ENCODE measurements at regions not wholly inside any gene's neighbourhood (a gene's known extent, or its start where the extent isn't known, plus 50 kb on each side); places are given as distances from the start of the nearest gene placed in this dataset.

DNA sequence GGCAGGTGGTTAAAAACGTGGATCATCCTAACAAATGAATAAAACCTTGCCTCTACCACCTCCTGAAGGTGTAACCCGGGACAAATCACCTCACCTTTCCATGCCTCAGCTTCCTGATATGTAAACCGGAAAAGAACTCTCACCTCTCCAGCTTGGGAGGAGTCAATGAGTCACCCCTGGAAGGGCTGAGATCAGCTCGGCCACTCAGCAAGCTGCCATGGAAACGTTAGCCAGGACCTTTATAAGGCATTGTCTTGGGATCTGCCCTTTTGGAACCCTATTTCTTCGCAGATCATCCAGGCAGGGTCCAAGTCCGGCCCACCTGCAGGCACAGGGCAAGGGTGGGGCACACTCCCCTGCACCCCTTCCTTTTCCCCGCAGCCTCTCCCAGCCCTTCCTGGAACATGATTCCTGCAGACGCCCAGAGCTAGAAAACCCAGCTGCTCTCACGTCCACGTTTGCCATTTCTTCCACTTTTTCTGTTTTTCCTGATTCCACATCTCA lies 81.6 kb upstream of the PFKP start:
- peak; percentile 72 for DNase-seq
- in situ Hi-C loops (cut with HindIII; ENCODE audit: low pct_ligation_motif_present, low pct_unique_long_range_greater_than_20kb, low sequenced_read_pairs) = no loop called here

- DNase-seq = no peak
- in situ Hi-C loops (cut with HindIII; ENCODE audit: low pct_ligation_motif_present, low pct_unique_long_range_greater_than_20kb, low sequenced_read_pairs) = no loop called here
Measured at GRCh38 chr10:2984682-2985081, 82.7 kb upstream of the PFKP start.

- DNase-seq = no peak
- in situ Hi-C loops (cut with HindIII; ENCODE audit: low pct_ligation_motif_present, low pct_unique_long_range_greater_than_20kb, low sequenced_read_pairs) = no loop called here
Measured at GRCh38 chr10:2982146-2982545, 85.2 kb upstream of the PFKP start.

- in situ Hi-C loops (cut with HindIII; ENCODE audit: low pct_ligation_motif_present, low pct_unique_long_range_greater_than_20kb, low sequenced_read_pairs) = no loop called here
- DNase-seq = no peak
Measured at GRCh38 chr10:2981361-2981801, 86.0 kb upstream of the PFKP start.

GRCh38 chr10:2980791-2981360 lies 86.5 kb upstream of the PFKP start:
- peak; percentile 4 for DNase-seq
- in situ Hi-C loops (cut with HindIII; ENCODE audit: low pct_ligation_motif_present, low pct_unique_long_range_greater_than_20kb, low sequenced_read_pairs) = no loop called here

GRCh38 chr10:2980116-2980515 lies 87.2 kb upstream of the PFKP start:
- DNase-seq = no peak
- in situ Hi-C loops (cut with HindIII; ENCODE audit: low pct_ligation_motif_present, low pct_unique_long_range_greater_than_20kb, low sequenced_read_pairs) = no loop called here

DNA sequence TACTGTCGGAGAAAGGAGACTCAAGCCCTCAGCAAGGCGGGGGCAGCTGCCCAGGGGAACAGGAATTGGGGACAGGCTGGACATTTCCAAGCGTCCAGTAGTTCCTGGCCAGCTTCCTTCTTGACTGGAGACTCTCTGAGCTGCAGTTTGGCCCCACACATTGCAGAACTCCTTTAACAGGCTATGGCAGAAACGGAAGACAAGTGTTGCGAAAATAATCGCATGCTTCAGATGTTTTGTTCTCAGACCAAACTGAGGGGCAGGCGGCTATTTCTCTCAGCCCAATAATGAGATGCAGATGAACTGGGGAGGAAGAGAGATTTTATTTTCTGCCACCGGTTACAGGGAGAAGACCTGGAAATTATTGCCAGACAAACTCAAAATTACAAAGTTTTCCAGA lies 88.0 kb upstream of the PFKP start:
- in situ Hi-C loops (cut with HindIII; ENCODE audit: low pct_ligation_motif_present, low pct_unique_long_range_greater_than_20kb, low sequenced_read_pairs) = no loop called here

DNA sequence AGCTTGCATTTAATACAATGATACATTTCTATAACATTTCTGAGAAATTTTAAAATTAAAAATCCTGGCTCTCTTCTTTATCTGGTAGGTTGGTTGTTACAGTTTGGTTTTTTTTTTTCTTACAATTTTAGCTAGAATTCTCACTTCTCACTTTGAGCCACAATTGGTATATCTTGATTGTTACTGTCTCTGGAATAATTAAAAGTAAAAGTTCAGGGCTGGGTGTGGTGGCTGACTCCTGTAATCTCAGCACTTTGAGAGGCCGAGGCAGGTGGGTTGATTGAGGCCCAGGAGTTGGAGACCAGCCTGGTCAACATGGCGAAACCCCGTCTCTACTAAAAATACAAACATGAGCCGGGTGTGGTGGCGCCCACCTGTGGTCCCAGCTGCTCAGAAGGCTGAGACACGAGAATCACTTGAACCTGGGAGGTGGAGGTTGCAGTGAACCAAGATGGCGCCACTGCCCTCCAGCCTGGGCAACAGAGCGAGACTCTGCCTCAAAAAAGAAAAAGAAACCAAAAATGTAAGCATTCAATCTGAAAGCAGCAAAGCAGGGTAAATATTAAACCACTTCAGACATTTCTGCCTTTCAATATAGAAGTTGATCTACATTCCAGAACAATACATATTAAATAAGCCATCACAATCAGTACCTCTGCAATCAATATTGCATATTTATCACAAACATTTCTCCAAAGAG lies 88.6 kb upstream of the PFKP start:
- no peak for DNase-seq
- in situ Hi-C loops (cut with HindIII; ENCODE audit: low pct_ligation_motif_present, low pct_unique_long_range_greater_than_20kb, low sequenced_read_pairs) = no loop called here

More for the DNA sequence above, 88.0 kb upstream of the PFKP start:
- no peak for DNase-seq

- in situ Hi-C loops (cut with HindIII; ENCODE audit: low pct_ligation_motif_present, low pct_unique_long_range_greater_than_20kb, low sequenced_read_pairs) = no loop called here
- peak; percentile 68 for DNase-seq
Measured at GRCh38 chr10:2978111-2978510, 89.2 kb upstream of the PFKP start.

- no peak for DNase-seq
- in situ Hi-C loops (cut with HindIII; ENCODE audit: low pct_ligation_motif_present, low pct_unique_long_range_greater_than_20kb, low sequenced_read_pairs) = no loop called here
Measured at GRCh38 chr10:2974503-2975207, 92.7 kb upstream of the PFKP start.

GRCh38 chr10:2974083-2974482 lies 93.3 kb upstream of the PFKP start:
- in situ Hi-C loops (cut with HindIII; ENCODE audit: low pct_ligation_motif_present, low pct_unique_long_range_greater_than_20kb, low sequenced_read_pairs) = no loop called here
- no peak for DNase-seq

DNA sequence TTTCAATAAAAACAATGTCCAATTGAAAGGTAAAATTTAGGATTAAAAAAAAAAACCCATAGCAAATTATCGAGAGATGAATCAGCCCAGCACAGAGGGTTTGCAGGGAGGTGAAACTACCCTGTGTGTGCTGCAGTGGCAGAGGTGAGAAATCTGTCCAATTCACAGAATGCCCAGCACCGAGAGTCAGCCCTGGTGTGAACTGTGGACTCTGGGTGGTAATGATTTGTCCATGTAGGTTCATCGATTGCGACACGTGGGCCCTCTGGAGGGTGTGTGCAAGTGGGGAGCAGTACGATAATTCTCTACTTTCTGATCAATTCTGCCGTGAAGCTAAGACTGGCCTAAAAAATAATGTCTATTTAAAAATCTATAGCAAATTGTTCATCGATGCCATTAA lies 94.5 kb upstream of the PFKP start:
- no peak for DNase-seq
- in situ Hi-C loops (cut with HindIII; ENCODE audit: low pct_ligation_motif_present, low pct_unique_long_range_greater_than_20kb, low sequenced_read_pairs) = no loop called here

- in situ Hi-C loops (cut with HindIII; ENCODE audit: low pct_ligation_motif_present, low pct_unique_long_range_greater_than_20kb, low sequenced_read_pairs) = no loop called here
- no peak for DNase-seq
Measured at GRCh38 chr10:2972216-2972615, 95.1 kb upstream of the PFKP start.

DNA sequence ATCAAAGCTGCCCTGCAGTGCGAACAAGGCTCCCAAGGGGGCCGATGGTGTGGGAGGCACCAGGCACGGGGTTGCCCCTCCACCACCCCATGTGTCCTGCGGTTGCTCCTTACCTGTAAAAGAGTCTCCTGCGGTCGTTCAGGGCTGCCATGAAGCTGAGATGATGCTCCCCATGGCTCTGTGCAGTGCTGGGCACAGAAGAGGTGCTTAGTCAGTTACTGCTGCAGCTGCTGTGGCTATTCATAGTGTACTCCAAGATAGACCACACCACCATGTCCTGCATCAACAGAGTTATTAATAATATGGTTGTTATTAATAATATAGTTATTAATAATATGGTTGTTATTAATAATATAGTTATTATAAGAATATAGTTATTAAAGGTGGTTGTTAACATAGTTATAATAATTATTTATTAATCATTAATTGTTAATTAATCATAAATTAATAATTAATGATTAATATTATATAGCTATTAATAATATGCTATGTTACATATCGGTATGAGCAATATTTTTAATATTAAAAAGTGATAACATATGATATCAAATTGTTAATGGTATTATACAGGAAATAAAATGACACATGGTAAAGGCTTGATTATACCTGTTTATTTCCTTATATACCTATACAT lies 97.0 kb upstream of the PFKP start:
- in situ Hi-C loops (cut with HindIII; ENCODE audit: low pct_ligation_motif_present, low pct_unique_long_range_greater_than_20kb, low sequenced_read_pairs) = no loop called here
- DNase-seq = no peak

DNA sequence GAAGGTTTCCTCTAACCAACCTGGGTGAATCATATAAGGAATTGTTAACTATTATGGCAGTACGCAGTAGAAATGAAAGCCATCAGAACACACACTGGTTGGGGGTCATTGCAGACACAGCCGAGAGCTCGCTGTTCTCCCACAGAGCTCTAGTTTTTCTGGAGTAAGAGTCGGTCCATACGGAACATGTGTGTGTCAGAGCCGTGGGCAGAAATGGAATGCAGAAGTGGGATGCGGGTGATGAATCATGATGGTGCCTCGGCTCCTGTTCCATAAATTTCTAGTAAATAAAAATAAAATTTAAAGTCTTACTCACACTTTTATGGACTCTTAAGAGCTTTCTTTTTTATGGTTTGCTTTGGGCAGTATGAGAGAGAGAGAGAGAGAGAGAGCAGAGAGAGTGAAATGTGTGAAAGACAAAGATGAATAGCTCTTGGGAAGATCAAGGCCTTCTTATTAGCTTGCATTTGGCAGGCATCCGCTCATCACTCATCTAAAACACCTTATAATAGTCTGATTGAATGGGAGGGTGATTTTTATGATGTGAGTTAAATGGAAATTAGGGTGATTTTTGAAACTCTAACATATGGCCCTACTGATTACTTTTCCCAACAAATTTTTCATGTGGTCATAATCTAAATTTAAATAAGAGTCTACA lies 98.8 kb upstream of the PFKP start:
- in situ Hi-C loops (cut with HindIII; ENCODE audit: low pct_ligation_motif_present, low pct_unique_long_range_greater_than_20kb, low sequenced_read_pairs) = no loop called here
- DNase-seq = no peak

DNA sequence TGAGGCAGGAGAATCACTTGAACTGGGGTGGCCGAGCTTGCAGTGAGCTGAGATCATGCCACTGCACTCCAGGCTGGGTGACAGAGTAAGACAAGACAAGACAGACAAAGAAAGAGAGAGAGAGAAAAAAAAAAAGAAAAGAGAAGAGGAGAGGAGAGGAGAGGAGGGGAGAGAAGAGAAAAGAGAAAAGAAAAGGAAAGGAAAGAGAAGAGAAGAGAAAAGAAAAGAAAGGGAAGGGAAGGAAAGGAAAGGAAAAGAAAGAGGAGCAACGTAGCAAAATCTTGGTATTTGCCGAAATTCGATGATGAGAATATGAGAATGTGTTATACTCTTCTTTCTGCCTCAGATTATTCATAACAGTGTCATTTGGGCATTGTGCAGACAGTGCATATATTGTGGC lies 101.2 kb upstream of the PFKP start:
- DNase-seq = no peak
- in situ Hi-C loops (cut with HindIII; ENCODE audit: low pct_ligation_motif_present, low pct_unique_long_range_greater_than_20kb, low sequenced_read_pairs) = no loop called here

DNA sequence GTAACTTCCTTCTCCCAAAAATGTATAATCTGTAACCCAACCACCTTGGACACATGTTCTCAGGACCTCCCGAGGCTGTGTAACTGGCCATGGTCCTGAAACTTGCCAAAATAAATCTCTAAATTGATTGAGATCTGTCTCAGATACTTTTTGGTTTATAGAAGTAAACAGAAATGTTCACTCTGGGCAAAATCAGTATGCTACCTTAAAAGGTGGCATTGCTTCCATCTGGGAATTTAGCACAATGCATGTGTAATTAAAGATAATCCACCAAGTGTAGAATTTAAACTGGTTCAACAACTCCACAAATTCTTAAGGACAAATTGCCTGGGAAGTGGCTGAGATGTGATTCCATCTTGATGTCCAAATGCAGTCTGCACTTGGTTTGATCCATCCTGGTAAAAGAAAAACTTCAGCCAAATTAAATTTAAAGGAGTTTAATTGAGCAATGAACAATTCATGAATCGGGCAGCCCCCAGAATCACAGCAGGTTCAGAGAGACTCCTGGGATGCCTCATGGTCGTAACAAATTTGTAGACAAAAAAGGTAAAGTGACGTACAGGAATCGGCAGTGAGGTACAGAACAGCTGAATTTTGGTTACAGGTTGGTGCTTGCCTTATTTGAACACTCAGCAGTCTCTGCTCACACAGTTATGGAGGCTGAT lies 102.6 kb upstream of the PFKP start:
- peak; percentile 18 for DNase-seq
- in situ Hi-C loops (cut with HindIII; ENCODE audit: low pct_ligation_motif_present, low pct_unique_long_range_greater_than_20kb, low sequenced_read_pairs) = no loop called here

- in situ Hi-C loops (cut with HindIII; ENCODE audit: low pct_ligation_motif_present, low pct_unique_long_range_greater_than_20kb, low sequenced_read_pairs) = no loop called here
- no peak for DNase-seq
Measured at GRCh38 chr10:2963889-2964631, 103.3 kb upstream of the PFKP start.
